Hematopoietic multipotent progenitor cell (in vitro differentiated cells): ENCODE measurements at regions not wholly inside any gene's neighbourhood (a gene's known extent, or its start where the extent isn't known, plus 50 kb on each side); places are given as distances from the start of the nearest gene placed in this dataset.

Experiments used
- DNase-seq, 3 donors: peaks; one replicate each; pipeline ENCODE4 v3.0.0-alpha.2; 2011 to 2015; ENCODE audit warnings: low read depth in 2 of 3, low spot score in 2 of 3

DNA sequence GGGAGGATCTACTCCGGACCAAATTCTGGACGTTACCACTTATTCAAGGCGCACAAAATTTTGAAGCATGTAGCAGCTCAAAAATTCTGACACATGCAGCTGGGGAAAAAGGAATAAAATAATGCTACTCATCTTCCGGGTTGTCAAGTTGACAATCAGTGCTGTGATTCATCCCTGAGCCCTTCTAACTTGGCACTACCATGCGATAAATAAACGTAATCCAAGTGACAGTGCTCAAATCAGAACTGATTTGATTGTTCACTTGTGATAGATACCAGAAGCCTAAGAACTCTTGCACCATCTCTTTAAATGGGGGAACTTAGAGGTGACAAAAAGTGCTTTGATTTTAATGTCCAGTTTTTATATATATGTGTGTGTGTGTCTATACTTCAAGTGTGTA lies 230.2 kb upstream of the TLE4 start:
- DNase-seq: no peak

DNA sequence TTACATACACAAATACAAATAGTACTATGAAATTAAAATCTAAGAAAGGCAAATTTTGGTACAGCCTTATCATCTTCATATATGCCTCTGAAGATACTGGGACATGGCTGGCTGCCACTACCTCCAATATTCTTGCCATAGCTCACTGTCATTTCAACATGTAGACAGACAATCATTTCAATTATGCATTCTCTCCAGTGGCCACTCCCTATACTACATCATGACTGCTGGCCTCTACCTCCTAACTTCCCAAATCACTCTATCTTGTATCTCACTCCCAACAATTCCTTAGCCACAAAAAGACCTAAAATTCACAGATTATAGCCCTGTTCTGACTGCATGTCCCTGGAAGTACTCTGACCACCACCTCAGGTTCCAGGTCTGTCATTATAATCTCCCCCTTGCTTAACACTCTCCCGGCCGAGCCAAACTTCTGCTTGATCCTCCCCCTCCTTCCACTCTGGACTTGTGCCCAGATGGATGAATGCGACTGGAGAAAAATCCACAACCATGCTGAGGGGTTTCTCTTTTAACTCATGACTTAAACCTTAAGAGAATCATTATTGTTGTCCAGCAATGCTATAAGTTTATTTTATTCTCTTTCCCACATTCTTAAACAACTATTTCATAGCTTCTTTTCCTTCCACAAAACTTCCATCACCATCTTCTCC lies 225.3 kb upstream of the TLE4 start:
- DNase-seq: no peak

DNA sequence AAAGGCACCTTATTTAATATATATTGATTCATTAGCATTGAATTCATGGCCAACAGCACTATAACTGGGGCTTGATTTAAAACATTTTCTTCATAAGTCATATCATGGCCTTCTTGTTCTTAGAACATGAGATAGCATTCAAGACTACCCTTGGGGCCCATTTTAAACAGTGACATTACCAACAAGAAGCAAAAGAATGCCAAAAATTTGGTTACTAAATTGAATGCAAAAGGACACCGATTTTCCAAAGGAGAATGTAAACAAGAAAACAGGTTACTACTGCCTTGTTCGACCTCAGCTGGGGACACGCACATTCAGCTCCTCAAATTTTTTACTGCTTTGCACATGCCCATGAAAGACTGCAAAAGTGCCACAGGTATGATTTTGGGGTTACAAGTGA lies 219.4 kb upstream of the TLE4 start:
- no peak for DNase-seq

DNA sequence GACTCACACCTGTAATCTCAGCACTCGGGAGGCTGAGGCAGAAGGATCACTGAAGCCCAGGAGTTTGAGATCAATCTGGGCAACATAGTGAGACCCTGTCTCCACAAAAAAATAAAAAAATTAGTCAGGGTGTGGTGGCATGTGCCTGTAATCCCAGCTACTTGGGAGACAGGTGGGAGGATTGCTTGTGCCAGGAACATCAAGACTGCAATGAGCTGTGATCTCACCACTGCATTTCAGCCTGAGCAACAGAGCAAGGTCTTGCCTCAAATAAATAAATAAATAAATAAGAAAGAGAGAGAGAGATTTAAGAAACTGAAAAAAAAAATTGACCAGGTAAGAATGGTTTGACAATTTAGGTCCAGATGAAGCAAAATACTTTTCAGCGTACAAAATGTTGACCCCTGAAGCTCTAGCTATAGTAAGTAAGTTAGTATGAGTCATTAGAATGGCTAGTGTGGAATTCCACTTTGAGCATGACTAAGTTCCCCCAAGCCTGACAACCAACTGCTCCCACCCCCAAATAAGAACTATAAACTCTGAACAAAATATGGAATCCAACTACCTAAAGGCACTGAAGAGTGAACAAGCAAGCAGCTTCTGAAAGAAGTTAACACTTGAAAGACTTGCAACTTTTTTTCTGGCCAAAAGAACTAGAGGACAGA lies 217.8 kb upstream of the TLE4 start:
- no peak for DNase-seq

DNA sequence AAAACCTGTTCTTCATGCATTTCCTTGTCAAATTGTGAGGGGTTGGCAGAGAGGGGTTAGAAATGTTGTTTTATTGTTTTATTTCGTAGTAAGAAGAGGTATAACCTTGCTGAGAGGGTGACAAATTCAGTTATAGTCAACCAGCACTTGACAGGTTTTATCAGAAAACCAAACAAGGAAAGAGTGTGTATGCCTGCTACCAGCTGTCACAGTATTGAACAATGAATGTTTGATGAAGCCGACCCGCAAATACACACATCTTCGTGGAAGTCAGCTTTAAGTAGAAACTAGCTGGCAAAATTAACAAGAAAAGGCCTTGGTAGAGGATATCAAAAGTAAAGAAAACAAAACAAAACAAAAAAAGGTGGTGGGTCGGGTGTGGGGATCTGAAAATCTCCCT lies 214.6 kb upstream of the TLE4 start:
- DNase-seq: no peak

DNA sequence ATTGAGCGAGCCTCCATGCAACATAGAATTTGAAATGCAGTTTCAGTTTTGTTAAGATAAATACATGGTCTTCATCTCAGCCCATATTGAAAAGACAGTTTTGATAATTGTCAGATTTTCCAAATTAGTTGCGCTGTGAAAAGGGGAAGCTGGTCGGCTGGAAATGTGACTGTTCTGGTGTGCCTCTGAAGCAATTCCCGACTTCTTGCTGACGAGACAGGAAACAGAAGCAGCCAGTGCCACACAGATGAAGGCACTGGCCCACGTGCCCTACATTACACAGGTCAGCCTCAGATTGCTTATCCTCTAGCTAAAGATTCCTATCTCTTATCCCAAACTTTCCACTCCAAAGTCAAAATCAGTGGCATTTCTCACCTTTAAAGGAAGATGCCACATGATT lies 214.1 kb upstream of the TLE4 start:
- DNase-seq: peak in 2 of 3 donors; percentile 14 to 50

DNA sequence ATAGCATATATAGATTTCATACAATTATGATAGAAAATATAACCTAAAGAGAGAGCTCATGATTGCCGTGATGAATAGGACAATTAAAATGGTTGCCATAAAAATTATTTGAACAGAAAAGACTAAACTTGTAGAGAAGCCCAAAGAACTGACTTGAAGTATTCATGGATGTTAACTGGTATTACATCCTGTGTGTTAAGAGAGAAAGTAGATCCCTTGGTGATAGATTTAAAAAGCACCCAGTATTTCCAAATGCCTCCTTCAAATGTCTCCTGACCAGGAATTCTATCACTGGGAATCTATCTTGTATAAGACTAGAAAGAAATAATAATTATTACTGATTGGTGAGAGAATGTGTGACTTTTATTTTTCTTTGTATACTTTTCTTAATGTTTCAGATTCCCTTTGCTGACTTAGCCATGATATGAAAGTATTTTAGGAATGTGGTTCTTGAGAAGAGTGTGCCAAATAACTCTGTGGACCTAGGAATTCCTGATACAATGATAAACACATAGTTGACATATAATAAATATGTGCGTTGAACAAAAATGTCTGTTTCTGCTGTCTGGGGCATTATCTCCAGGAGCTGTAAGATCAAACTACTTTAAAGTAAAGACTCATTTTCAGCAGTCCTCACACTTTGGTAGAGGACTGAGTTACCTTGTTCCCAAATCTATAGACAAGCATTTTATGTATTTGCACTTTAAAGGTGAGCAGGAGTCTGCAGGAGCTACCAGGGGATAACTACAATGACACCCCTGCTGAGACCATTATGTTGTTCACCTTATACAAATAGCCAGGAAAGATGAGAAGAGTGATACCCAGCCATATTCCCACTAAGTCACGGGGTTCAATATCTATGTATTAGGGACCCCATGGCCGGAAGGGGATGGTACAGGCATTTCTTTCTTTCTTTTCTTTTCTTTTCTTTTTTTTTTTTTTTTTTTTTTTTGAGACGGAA lies 211.1 kb upstream of the TLE4 start:
- no peak for DNase-seq

DNA sequence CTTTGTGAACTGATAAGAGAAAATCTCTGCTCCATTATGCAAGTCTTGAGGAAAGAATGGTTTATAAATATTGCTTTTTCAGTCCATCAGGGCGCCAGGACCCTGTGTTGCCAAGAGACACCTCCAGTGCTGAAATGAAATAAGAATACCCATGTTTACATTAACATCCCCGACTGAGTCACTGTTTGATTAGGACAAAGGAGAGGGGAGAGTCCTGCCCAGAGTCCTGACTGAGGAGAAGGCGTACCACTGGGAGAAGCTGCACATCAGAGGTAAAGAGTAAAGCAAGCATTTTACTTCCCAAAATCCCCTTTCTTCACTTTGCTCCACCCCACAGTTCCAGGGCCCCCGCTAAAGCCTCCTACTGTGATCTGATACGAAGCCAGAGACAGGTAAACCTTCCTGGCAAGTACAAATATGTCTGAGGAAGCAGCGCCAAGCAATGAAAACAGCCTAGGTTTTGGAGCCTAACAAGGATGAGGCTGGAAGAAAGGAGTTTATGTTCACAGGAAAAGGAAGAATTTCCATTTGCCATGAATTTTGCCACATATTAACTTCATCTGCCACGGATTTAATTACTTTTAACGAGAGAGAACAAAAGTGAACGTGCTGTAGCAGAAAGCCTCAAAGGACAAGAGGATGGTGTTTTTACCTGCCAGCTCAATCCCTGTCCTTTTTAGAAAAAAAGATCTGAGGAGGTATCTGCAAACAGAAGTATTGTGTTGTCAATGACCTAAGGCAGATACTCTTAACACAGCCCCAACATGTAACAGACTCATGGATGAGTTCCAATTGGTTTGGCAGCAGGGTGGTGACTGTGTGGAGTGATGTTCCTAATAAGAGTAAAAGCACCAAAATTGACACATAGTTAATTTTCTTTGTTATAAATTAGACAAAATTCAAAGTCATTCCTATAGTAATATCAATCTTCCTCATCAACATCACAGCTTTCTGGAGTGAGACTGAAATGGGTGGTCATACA lies 209.4 kb upstream of the TLE4 start:
- DNase-seq: no peak

DNA sequence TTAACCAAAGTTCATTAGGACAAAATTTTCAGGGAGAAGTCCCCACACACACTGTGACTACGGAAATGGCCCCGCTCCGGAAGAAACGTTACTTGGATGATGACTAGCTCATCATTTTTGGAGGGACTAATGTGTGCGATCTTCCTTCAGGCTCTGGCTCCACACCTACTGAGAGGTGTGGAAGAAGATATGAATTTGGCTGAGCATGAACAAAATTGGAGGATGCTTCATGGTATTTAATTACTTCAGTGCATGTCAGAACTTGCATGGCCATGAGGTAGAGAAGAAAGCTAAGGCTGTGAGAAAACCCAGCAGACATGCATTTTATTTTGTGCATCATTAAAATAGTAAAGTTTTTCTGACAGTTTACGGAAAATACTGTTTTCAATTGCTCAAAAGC lies 202.1 kb upstream of the TLE4 start:
- no peak for DNase-seq

DNA sequence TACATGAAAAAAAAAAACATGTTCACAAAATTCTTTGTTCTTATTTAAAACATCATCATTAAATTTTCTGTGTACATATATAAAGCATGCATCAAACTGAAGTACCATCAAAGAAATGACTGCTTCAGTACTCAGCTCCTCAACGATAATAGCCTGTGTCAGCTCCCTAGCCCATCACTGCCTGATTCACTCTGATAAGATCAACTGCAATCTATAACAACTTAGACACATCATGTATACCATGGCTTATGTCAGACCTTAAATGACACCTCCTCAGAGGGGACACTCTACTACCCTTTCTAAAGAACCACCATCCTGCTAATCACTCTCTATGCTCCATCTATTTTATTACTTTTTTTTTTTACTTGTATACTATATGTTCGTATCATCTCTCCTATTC lies 200.5 kb upstream of the TLE4 start:
- no peak for DNase-seq

DNA sequence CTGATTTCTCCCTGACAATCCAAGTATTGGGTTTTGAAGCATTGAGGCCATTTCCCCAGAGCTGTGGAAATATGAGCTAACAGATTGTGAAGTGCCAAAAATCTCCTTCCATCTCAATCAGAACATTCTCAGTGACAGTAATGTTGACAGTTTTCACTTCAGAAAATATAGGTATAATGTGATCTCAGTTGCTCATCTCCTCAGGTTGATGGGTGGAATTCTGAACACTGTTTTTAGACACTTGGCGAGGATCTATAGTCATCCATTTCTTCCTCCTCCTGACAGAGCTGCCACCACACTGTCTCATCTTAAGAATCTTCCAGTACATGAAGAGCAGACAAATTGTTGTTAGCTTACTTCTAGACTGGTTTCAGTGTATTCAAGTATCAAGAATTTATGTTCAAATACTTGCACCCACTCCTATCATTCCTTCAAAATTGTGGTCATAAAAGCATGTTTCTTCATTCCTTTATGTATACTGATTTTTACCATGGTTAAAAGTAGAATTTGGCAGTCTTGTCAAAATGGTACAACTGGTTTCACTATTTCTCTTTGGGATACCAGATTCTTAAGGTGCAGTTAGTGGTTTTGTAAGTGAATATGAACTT lies 199.7 kb upstream of the TLE4 start:
- no peak for DNase-seq

DNA sequence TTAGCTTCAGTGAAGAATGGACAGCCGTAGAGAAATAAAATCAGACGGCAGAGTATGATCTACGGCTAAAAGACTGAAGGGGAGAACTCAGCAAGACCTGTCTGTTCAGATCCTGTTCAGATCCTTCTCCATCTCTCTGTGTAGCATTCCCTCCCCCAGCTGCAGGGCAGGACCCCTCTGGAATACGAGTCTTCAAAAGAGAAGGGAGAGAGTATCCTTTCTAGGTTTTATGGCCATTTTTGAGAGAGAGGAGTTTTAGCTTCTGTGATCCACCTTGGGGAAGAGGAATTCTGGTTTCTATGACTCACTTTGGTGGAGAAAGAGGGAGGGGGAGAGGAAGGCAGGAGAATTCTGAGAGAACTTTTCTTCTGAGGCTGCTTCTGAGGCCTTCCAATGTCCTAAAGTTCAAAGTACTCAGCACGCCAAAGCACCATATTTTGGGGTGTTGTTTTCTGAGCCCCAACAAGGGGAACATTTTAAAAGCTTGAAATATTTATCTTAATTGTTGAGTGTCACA lies 194.4 kb upstream of the TLE4 start:
- no peak for DNase-seq

DNA sequence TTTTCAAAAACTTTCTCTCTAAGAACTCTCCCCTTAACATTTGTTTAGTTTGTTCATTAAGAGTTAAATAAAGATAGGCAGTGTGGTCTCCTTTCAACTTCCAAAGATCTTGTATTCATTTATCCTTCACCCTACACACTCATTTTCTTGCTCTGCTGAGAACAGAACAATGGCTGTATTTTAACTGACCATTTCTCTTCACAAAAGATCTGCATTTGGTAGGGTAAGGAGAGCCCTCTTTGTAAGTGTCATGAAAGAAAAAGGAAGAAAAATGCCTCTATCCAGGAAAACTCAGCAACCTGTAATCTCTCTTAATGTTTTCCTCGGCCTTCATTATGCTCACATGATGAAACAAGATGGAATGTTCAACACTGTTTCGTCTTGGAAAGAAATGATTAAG lies 193.7 kb upstream of the TLE4 start:
- DNase-seq: no peak

DNA sequence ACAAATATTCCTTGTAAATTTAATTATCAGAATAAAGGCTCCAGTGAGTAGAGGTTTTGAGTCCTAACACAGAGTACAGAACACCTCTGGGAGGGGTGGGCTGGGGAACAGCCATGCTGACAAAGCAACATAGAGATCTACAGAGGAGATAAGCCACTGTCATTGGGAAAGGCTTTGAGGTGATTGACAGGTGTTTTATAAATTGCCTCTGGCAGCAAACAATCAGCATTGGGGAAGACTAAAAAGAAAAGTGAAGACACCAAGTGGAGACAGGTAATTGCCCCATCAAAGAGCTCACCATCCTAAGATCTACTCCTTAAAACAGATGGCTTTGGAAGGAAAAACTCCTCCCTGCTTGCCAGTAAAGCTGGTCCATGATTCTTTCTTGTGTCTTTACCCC lies 189.7 kb upstream of the TLE4 start:
- DNase-seq: no peak

DNA sequence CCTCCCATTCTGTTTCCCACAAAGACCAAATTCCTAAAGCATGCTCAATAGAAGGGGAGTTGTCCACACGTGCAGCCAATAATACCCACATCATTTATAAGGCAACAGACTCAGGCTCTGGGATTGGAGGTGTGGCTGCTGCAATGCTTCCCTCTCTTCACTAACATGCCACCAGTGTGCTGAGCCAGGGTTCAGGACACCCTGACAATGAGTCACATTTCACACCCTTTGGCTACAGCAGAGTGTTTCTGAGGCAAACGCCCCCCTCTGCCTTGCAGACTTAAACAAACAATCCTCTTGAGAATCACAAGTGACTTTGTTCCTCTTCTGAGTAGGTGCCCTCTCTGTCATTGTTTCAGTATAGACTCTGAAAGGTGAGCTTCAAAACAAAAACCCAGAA lies 189.3 kb upstream of the TLE4 start:
- DNase-seq: no peak

DNA sequence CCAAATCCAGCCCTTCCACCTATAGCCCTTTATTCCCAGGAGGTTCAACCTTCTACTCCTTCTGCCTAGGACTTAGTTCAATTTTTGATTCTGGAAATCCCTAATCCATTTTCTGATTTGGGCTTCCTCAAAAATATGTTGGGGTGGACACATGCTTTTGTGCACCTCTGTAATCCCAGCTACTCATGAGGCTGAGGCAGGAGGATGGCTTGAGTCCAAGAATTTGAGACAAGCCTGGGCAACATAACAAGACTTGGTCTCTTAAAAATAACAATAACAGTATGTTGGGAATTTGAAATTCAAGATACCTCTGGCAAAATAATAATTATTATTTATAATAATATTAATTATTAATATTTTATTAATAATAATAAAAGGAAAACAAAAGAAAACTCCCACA lies 188.7 kb upstream of the TLE4 start:
- DNase-seq: no peak

DNA sequence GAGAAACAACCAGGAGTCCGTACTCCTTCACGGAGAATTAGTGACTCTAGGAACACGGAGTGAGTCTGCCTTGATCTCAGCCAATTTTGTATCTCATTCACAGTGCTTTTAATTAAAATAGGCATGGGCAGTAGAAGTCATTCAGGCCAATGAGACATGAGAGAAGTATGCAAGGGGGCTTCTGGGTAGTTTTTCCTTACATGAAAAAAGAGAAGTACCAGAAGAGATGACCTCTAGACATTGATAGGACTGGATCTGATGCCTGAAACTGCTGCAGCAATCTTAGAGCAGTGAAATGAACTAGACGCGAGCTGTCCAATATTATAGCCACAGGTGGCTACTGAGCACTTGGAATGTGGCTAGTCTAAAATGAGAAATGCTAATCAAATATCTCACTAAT lies 187.7 kb upstream of the TLE4 start:
- DNase-seq: no peak

DNA sequence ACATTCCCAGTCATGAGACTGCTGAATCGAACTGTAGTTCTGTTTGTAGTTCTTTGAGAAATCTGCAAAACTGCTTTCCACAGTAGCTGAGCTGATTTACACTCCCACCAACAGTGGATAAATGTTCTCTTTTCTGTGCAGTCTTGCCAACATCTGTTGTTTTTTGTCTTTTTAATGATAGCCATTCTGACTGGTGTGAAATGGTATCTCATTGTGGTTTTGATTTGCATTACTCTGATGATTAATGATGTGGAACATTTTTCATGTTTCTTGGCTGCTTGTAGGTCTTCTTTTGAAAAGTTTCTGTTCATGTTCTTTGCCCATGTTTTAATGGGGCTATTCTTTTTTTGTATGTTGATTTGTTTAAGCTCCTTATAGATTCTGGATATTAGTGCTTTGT lies 187.3 kb upstream of the TLE4 start:
- no peak for DNase-seq

DNA sequence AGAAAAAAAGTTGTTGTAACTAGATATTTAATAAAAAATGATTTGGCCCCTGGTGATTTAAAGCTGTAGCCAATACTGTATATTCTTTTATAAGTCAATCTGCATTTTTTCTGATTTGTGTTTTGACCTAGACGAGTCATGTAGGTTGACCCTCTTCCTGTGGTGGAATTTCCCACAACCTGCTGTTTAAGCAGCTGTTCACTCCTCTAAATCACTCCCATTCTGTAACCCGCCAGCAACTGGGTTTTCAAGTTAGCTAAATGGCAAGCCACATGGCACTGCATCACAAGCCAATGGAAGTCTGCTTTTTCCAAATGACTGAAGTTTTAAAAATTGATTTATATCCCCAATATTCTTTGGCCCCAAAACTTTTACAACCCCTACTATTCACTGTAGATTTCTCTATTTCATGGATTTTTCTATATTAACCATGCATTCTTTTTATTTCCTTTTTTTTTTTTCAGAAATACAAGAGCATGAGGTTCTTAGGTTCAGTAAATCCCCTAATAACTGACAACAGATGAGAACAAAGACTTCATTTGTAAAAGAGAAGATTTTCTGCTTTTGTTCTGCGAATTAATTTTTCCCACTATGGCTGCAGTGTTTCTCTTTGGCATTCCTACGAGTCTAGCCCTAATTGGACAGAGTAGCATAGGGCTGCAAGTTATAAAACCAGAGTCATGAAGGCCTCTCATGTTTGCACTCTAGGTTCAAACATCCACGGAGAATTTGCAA lies 184.5 kb upstream of the TLE4 start:
- DNase-seq: peak in 1 of 3 donors; percentile 3
